GM06990 (cell line): ENCODE measurements at regions not wholly inside any gene's neighbourhood (a gene's known extent, or its start where the extent isn't known, plus 50 kb on each side); places are given as distances from the start of the nearest gene placed in this dataset.

Source experiments
- DNase-seq: peaks from one replicate; pipeline ENCODE4 v3.0.0-alpha.2; 2011; ENCODE audit not compliant: insufficient read length; ENCODE audit errors: extremely low read depth
- H3K27me3 ChIP-seq: replicated peaks from 2 replicates; pipeline ENCODE4 v1.6.0; 2011; ENCODE audit warnings: low read length; ENCODE audit not compliant: control insufficient read depth, insufficient read depth
- H3K36me3 ChIP-seq: 2 replicates; pipeline ENCODE4 v1.5.1; 2011; ENCODE audit warnings: low read length; ENCODE audit not compliant: control insufficient read depth, insufficient read depth
- H3K4me3 ChIP-seq: replicated peaks from 2 replicates; pipeline ENCODE4 v1.5.1; 2011; ENCODE audit warnings: low read depth, mild to moderate bottlenecking, control low read depth, low read length
- CTCF ChIP-seq: IDR thresholded peaks from 2 replicates; pipeline ENCODE4 v1.5.1; 2011; ENCODE audit warnings: low read length, control low read depth, mild to moderate bottlenecking, inconsistent platforms; ENCODE audit not compliant: insufficient read depth, poor library complexity, severe bottlenecking

GRCh38 chr11:127226380-127226779 is 225.8 kb upstream of the KIRREL3 start:
- Histone ChIP-seq H3K27me3 (no peaks in the 10 kb centered on the region), H3K36me3 (no peaks in the 10 kb centered on the region), H3K4me3 (no peak overlapping the region)
- DNase-seq: no peak
- no peak for TF ChIP-seq CTCF

GRCh38 chr11:127225619-127226018 is 225.0 kb upstream of the KIRREL3 start:
- H3K36me3 ChIP-seq: no peaks in the 10 kb centered on the region
- no peak for DNase-seq
- H3K4me3 ChIP-seq: no peak overlapping the region

GRCh38 chr11:127224276-127224675 is 223.7 kb upstream of the KIRREL3 start:
- no peak for TF ChIP-seq CTCF
- H3K27me3 ChIP-seq: no peaks in the 10 kb centered on the region
- H3K36me3 ChIP-seq: no peaks in the 10 kb centered on the region
- no peak for DNase-seq
- H3K4me3 ChIP-seq: no peak overlapping the region

More at GRCh38 chr11:127225619-127226018, 225.0 kb upstream of the KIRREL3 start:
- no peaks in the 10 kb centered on the region for H3K27me3 ChIP-seq
- TF ChIP-seq CTCF: no peak

- no peaks in the 10 kb centered on the region for H3K36me3 ChIP-seq
- no peak for TF ChIP-seq CTCF
- H3K27me3 ChIP-seq: no peaks in the 10 kb centered on the region
- no peak for DNase-seq
- no peak overlapping the region for H3K4me3 ChIP-seq
These were observed 223.1 kb upstream of the KIRREL3 start for GRCh38 chr11:127223633-127224032.

DNA sequence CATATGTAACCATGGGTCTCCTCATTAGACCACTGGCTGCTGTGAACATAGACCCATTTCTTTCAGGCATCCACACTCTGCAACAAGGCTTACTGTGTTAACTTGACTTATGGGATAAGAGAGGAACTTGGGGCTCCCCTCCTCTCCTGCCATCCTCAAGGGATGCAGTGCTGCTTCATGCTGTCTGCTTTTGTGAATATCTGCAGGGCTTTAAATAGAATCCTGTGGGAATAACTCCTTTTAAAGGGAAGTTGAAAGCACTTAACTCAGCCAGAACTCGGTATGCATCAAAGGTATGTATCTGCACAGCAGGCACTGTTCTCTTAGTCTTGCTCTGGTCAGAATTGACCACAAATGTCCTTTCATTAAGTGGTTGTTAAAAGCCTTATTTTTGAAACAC is 222.5 kb upstream of the KIRREL3 start:
- no peak for DNase-seq
- no peak for TF ChIP-seq CTCF
- no peaks in the 10 kb centered on the region for H3K36me3 ChIP-seq
- H3K27me3 ChIP-seq: no peaks in the 10 kb centered on the region
- no peak overlapping the region for H3K4me3 ChIP-seq

DNA sequence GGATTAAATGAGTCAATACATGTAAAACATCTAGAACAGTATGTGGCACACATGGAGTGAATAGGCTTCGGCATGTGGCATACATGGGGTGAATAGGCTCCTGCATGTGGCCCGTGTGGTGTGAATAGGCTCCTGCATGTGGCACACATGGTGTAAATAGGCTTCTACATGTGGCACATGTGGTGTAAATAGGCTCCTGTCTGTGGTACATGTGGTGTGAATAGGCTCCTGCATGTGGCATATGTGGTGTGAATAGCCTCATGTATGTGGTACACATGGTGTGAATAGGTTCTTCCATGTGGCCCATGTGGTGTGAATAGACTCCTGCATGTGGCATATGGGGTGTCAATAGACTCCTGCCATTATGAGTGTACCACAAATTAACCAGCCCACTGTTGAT is 219.1 kb upstream of the KIRREL3 start:
- no peaks in the 10 kb centered on the region; the same call in 1 of the 2 replicates for H3K27me3 ChIP-seq
- TF ChIP-seq CTCF: no peak
- H3K36me3 ChIP-seq: no peaks in the 10 kb centered on the region
- no peak for DNase-seq
- no peak overlapping the region for H3K4me3 ChIP-seq
